NCI-H1930 (cell line): ENCODE measurements at regions not wholly inside any gene's neighbourhood (a gene's known extent, or its start where the extent isn't known, plus 50 kb on each side); places are given as distances from the start of the nearest gene placed in this dataset.

ENCODE experiments used
- DNase-seq, 2 experiments: peaks; one replicate each; lab custom pipeline; 2025; lab: John Stamatoyannopoulos, UW

DNA sequence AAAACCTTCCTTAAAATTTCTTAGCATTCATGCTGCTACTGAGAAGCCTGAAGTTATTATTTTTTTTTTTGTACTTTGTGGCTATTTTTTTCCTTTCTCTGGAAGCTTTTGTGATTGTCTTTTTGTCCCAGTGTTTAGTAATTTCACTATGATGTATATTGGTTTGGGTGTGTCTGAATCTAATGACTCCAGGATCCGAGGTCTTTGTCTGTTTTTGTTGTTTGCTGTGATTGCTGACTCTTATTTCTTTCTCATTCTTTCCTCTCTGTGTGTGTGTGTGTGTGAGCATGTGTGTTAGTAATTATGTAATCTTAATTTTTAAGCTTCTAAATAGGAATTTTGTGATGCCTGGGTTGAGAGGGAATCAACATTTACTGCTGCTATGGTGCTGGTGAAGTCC, 152.0 kb downstream of the RAP2B start:
- no peak for DNase-seq

DNA sequence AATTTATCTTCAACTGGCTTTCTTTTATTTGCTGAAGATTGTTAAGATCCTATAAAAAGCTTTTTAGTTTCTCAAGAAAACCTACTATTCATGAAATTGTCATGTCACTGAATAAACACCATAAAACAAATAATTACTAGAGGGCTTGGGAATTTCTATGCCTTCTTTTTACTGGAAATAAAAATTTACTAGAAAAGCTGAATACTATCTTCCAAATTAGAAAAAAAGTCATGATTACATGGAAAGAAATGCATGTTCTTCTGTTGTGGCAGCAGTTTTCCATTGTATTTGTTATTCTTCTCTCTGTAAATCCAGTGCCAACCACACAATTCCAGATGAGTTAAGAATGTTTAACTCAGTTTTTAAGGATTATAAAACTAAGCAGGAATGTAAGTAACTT, 153.8 kb downstream of the RAP2B start:
- no peak for DNase-seq

DNA sequence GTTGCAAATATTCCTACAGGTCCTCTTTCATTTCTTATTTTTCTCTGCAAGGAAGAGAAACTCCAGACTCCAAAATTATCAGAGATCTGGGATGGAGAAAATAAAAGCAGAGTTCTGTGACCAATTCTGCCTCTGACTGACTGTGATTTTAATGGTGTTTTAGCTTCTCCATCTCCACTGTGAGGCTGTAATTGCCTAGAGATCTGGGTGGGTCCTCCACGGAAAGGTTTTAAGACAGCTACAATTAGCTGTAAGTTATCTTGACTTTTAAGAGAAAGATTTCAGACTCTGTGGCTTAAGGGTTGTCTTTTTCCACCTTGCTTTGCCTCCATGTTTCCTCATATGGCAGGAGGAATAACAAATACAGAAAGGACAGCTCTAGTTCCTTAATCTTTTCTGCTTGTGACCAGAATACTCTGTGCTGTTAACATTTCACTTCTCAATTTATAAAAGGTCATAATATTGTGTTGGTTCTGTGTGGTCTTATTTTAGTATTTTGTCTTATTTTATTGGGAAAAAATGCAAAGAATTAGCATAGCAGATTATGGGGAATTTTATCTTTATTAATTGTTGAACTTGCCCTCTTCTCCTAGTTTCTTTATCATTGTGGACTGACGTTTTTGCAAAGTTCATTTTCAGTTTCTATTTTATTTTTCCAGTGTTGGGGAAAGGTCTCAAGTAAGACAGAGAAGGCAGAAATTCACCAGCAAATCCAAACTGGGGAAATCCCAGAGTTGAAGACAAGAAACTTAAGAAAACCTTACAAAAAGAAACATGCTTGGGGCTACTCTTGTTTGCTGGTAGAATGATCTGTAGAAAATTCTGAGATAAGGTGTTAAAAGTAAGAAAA, 157.9 kb downstream of the RAP2B start:
- DNase-seq: no peak

DNA sequence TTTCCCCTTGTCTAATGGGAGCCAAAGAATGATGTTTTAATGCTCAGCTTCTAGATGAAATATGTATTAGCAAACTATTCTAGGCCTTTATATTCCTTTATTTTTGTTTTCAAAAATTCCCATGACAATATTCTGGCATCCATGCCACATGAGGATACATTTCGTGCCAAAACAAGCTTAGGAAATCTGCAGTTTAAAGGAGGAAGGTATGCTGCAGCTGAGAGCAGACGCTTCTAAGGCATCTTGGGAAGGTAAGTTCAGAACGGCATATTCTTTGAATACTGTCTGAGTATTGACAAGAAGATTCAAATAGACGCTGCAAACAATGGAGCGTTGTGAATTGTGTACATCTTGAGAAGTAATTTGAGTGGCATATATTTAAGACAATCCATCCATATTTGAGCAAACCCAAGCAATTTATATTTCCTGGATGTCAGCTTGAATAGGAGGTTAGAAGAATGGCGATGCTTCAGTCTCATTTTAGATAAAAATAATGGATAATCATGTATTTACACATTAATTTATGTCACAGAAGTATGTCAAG, 158.6 kb downstream of the RAP2B start:
- DNase-seq: no peak

DNA sequence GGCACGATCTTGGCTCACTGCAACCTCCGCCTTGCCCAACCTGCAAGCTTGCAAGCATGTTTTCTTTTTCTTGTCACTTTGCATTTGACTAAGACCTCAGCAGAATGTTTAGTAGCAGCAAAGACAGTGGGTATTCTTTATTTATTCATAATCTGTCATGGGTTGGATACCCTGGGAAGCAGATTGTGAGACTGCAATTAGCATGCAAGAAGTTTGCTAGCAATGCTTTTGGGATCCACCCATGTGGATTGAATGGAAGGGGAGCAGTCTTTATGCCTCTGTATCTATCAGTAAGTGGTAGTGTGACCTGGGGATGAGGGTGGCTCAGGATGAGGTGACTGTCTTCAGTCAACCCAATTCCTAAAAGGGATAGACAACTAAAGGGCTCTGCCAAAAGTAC, 166.7 kb downstream of the RAP2B start:
- DNase-seq: no peak

DNA sequence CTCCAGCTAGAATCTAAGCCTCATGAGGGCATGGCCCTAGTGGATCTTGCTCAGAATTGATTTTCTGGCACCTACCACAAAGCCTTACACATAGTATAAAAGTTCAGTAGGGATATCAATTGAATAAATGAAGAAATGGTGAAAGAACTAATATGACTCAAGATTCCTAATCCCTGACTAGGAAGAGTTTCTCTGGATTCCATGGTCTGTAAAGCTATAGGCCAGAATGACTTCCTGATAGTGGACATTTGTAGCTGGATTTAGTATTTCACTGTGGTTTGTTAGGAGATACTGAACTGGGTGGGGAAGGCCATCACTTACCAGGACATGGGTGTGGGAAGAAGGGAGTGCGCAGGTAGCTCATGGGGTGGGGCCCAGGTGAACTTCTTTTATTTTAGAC, 168.9 kb downstream of the RAP2B start:
- DNase-seq: no peak

DNA sequence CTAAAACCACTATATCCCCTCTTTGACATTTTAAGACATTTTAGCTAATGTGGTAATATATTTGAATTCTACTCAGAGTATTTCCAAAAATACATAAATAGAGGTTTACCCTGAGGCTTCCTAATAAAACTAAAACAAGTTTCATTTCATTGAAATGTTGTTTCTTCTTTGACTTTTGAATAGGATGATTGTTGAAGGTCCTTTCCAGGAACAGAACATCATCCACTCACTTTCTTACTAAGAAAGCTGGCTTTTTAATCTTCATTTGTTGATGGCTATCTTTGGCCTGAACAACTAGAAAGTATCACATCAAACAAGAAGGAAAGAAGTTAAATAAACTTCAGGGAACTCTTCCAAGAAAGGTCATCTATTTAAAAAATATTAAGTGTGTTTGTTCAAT, 169.7 kb downstream of the RAP2B start:
- DNase-seq: no peak

DNA sequence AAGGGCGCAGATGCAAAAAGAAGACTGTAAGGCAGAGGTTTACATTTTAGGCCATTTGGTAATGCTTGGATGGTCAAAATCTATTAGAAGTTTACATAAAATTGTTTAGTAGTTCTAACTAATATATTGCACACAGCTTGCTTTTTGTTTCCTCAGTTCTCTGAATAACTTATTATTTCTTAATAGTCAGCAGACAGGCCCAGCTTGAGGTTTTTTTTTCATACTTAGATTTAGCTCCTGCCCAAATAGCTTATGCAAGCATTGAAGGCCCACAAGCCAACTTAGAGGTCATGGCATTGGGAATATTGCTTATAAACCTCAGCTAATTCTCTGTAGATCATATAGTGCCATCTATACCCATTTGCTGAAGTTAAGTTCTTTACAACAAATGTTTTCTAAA, 172.5 kb downstream of the RAP2B start:
- no peak for DNase-seq

DNA sequence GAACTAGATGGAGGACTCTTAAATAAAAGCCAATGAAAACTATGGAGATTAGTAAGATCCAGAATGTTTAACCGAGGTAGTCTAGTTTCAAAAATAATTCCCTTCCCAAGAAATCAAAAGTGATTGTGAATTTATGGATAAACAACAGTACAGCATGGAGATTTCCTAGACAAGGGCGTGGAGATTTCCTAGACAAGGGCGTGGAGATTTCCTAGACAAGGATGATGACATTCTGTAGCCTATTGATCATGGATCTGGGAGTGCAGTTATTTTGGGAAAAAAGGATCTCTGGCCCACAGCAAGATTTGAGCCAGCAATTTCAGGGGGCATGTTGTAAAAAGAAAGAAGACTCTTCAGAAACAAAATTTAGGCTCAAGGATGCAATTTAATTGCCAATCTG, 175.3 kb downstream of the RAP2B start:
- DNase-seq: no peak

DNA sequence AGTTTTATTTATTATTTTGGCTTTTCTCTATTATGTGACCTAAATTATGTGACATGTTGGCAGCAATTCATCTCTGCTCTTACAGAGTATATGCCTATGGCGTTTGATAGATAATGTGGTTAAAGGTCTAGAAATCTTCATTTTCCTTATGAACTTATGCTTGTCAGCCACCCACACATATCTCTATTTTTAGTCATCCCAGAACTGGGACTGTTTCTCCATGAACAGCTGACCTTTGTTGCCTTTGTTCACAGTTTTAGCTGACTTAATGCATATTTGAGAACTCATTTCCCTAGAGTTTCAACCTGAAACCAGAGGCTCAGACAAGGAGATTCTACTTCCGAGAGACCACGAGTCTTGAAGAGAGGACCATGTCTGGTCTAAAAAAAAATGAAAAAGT, 176.5 kb downstream of the RAP2B start:
- no peak for DNase-seq

DNA sequence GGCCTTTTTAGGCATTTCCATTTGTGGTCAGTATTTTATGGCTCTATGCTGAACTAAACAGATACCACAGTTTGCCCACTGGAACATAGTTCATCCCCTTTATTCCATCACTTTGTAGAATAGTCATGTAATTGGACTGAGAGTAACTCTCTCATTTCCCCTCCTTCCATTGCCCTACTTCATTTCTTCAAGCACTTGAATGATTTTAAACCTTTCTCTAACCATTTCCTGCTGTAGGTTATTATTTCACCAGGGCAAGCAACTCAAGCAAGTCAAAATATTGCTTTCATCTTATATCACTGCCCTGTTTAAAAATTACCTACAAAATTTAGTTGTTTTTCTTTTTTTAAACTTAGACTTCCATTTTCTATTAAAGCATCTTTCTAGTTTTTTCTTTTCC, 177.0 kb downstream of the RAP2B start:
- no peak for DNase-seq

DNA sequence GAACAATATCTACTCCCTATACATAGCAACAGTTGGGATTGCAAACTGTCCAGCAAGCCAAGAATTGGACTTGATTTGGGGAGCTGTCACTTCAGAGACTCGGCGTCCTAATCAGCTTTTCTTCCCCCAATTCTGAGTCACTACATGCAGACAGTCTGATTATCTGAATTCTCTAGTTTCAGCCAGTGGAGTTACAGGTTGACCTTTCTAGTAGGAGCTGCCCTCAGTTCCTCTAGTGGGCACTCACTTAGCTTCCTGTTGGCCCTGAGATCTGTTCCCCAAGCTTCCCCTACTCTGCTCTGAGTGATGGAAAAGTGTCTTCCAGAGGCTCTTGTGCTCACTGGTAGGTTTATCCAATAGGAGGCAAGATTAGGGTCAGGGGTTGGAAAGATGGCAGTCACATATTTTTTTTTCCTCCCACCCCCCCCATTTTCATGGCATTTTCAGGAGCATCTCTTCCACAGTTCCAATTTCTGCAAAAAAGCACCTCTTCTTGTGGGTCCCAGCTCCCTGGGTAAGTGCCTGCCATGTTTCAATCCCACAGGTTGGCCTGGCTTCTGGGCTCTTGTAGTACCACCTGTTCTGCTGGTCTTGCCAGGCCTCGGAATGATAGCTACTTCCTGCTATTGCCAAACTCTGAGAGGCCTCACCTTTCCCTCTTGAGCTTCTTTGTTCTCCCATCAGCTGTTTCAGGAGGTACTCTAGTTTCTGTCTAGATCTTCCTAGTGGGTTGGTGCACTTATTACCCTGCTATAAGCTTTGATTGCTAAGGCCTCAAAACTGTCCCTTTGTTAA, 182.2 kb downstream of the RAP2B start:
- DNase-seq: no peak

DNA sequence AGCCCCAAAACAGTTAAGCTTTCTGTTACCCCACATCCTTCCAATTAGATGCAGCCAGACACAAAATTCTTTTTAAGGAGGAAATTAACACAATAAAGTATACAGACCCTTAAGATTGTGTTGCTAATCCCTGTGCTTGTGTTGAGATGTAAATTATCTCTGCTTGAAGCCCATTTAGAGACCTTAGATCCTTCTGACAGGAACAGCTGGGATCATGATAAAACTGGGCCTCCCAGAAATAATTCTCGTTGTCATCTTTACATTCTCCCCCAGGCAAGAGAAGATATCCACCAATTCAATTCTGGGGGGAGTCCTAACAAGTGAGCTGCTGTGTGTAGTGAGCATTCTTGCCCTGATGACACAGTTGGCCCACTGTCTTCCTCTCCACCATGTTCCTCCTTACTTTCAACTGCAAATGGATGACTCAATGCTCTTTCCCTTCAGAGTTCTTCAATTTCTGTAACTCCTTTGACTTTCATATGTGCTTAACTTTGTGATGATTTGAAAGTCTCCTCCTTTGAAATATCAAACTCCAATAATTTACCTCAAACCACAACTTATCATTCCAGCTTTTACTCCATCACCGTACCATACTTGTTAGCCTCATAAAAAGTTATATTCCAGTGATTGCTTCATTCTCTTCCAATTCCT, 186.6 kb downstream of the RAP2B start:
- DNase-seq: no peak

DNA sequence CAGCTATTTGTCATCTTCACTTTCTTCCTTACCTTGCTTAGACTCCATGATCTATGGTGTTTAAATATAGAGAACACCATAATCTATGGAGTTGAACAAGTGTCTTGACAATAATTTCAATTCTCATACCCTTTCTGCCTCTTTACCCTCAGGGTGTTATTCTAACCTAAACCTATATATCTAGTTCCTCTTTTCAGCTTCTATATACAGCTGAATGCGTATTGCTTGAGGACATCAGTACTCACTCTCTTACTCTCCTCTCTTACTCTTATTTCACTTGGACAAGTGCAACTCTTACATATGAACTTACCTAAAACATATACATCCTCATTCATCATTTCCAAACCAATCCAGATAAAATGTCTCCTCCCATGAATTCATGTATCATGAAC, 187.1 kb downstream of the RAP2B start:
- DNase-seq: no peak

DNA sequence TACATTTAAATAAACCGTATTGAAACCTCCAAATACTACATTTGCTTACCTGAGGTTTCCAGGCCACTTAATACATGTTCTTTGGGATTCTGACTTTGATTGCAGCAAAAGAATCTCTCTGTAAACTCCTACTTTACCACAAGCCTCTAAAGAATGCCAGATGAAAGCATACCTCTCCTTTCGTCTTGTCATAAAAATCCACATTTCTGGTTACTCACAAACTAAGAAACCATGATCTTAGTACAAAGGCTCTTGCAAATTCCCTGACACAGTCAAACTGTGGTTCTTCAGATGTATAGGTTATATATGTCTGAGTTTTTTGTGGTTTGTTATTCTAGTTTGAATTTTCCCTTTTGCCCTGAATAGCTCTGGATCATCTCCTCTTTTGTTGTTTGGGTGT, 188.4 kb downstream of the RAP2B start:
- DNase-seq: no peak

DNA sequence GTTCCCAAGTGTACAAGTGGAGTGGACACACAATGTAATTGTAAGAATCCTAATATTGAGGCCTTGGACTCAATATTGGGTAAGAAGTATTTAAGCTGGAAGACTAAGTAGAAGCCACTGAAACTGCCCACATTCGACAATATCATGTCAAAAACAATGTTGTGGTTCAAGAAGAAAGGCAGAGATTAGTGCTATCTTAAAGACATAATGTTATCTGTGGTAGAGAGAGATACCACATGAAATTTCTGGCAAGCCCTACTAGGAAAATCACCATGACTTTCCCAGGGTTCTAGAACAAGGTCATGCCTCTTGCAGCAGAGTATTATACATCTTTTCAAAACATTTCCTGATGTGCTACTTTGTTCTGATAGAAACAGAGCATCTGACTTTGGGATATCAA, 192.6 kb downstream of the RAP2B start:
- DNase-seq: no peak

DNA sequence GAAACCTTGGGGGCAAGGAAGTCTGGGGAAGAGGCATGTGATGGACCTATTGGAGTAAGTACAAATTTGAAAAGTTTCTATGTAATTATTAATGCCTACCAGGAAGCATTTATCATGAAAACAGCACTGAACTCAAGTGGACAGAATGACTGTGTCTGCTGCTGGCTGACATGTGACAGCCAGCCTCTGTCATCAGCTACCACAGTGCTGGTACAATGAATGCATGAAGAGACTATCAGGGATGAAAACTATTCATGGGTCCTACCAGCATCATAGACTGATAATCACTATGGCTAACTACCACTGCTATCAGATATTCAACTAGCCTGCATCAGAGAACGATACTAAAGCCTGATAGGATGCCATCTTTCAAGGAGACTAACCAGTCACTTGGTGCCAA, 193.5 kb downstream of the RAP2B start:
- DNase-seq: no peak

DNA sequence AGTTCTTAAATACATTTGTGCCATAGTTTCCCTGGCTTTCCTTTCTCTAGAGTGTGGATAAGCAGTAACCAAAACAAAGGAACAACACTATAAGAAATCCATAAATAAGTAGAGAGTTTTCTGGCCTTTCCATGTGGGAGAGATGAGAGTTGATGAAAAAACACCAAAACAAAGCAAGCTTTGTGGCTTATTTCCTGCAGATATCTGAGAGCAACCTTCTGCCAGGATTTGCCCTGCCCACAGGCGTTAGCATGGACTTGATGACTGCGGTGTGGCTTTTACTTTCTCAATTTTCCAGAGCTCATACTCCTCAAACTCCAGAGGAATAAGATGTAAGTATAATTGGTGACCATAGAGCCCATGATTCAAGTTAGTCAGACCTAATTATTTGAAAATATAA, 194.9 kb downstream of the RAP2B start:
- DNase-seq: no peak

DNA sequence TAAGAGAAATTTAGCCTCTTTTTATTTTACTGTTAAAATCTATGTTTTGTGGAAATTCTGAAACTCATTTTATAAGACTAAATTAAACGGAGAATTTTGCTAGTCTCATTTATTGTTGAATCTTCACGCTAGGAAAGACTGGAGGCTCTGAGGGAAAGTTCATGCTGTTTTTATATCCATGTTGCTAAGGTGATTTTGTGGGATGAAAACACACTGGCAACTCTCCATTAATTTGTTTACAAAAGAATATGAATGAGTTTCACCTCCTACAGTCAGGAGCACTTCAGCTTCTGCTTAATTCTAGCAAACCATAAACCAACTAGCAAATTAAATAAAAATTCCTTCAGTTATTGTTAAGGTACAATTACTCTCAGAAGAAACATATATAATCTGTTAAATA, 195.4 kb downstream of the RAP2B start:
- no peak for DNase-seq

DNA sequence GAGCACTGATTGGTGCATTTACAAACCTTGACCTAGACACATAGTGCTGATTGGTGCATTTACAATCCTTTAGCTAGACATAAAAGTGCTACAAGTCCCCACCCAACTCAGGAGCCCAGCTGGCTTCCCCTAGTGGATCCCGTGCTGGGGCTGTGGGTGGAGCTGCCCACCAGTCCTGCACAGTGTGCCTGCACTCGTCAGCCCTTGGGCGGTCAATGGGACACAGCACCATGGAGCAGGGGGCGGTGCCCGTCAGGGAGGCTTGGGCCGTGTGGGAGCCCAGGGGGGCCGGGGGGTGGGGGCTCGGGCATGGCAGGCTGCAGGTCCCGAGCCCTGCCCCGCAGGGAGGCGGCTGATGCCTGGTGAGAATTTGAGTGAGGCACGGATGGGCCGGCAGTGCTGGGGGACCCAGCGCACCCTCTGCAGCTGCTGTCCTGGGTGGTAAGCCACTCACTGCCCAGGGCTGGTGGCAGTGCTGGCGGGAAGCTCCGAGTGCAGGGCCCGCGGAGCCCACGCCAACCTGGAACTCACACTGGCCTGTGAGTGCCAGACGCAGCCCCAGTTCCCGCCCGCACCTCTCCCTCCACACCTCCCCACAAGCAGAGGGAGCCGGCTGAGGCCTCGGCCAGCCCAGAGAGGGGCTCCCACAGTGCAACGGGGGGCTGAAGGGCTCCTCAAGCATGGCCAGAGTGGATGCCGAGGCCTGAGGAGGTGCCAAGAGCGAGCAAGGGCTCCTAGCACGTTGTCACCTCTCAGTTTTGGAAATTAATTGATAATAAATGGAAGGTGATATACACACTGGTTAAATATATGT, 207.7 kb downstream of the RAP2B start:
- no peak for DNase-seq

DNA sequence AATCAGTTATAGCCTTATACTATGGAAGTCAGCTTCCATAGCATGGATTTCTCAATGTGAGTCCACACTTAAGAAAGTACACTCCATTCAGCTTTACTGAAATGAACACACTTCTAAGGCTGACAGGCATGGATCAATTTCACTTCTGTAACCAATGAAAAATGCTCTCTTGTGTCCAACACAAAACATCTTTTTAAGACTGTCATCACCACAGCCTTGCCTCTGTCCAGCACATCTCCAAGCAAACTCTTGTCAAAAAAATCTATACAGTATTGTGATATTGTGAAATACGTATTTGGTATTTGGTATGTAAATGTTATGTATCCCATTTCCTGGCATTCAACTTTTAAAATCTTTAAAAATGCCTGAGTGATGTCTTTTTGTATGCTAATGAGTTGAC, 208.7 kb downstream of the RAP2B start:
- no peak for DNase-seq

DNA sequence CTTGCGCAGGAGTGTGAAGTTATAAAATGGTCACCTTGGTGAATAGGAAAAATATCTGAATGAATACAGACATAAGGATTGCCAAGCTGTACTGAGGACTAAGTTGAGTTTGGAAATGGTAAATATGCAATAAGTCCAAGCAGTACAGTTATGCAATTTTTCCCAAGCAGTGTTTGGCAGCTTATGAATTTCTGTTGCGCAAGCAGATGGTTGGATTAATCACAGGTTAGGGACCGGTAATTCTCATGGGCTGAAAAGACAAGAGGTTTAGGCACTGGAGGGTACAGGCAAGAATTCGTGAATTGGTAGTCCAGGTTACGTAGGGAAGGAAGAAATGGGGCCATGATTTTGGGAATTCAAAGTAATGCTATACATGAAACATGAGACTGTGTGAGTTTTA, 210.3 kb downstream of the RAP2B start:
- no peak for DNase-seq
